ENCODE measurements at regions not wholly inside any gene's neighbourhood (a gene's known extent, or its start where the extent isn't known, plus 50 kb on each side); places are given as distances from the start of the nearest gene placed in this dataset.

DNA sequence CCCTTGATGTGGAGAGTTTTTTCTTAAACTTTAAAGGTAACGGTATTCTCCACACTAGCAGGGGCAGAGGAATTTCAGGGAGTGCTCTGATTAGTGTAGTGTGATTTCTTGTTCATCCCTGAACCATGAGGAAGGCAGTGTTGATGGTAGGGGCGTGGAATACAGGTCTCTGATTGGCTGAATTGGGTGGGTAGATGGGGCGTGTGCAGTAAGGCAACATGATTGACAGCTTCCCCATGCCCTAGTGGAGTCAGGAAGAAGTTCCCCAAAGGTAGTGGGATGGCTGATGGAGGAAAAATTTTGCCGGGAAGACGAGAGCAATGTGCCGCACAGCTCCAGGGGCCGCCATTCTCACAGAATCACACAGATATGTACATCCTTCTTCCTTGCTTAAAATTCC, 97.4 kb upstream of the SALL4 start:
- no peaks in the 10 kb centered on the region for H3K9me3 Mint-ChIP-seq (ENCODE audit: unreplicated experiment)
- H3K4me1 ChIP-seq: peaks cover 13% of the 10 kb centered on the region
- no peak overlapping the region for H3K27ac Mint-ChIP-seq (ENCODE audit: unreplicated experiment)
- peak in 1 of 2 experiments; percentile 55 for DNase-seq
- TF ChIP-seq, protein P1, sequence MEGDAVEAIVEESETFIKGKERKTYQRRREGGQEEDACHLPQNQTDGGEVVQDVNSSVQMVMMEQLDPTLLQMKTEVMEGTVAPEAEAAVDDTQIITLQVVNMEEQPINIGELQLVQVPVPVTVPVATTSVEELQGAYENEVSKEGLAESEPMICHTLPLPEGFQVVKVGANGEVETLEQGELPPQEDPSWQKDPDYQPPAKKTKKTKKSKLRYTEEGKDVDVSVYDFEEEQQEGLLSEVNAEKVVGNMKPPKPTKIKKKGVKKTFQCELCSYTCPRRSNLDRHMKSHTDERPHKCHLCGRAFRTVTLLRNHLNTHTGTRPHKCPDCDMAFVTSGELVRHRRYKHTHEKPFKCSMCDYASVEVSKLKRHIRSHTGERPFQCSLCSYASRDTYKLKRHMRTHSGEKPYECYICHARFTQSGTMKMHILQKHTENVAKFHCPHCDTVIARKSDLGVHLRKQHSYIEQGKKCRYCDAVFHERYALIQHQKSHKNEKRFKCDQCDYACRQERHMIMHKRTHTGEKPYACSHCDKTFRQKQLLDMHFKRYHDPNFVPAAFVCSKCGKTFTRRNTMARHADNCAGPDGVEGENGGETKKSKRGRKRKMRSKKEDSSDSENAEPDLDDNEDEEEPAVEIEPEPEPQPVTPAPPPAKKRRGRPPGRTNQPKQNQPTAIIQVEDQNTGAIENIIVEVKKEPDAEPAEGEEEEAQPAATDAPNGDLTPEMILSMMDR (IDR thresholded peaks at IDR 0.05; ENCODE audit: insufficient read depth in 1 of 2, low read depth in 1 of 2, low read length in 1 of 2, severe bottlenecking in 1 of 2, unreplicated experiment in 1 of 2): no peak
- H3K4me3 ChIP-seq (ENCODE audit: low read depth, low read length): no peak overlapping the region
- no peaks in the 10 kb centered on the region for H3K9me3 ChIP-seq
- no TSS peak for BruUV-seq (replicated peaks)
- no peaks in the 10 kb centered on the region for H3K36me3 Mint-ChIP-seq (ENCODE audit: insufficient read depth, unreplicated experiment)
- H3K4me1 Mint-ChIP-seq (ENCODE audit: low read depth, unreplicated experiment): peaks cover 40% of the 10 kb centered on the region
- no peaks in the 10 kb centered on the region for H3K27me3 Mint-ChIP-seq (ENCODE audit: insufficient read depth, unreplicated experiment)
- CTCF ChIA-PET: no interaction called here
- intact Hi-C loops (cut with micrococcal nuclease; ENCODE audit: unreplicated experiment): no loop called here
- POLR2A ChIA-PET: no interaction called here
- no peak overlapping the region for H3K4me3 Mint-ChIP-seq (ENCODE audit: unreplicated experiment)
- no peaks in the 10 kb centered on the region for H3K27me3 ChIP-seq (replicated peaks; ENCODE audit: control insufficient read depth, insufficient read depth, low read length)
- no peaks in the 10 kb centered on the region for H3K36me3 ChIP-seq (ENCODE audit: control insufficient read depth, insufficient read depth, low read length)

DNA sequence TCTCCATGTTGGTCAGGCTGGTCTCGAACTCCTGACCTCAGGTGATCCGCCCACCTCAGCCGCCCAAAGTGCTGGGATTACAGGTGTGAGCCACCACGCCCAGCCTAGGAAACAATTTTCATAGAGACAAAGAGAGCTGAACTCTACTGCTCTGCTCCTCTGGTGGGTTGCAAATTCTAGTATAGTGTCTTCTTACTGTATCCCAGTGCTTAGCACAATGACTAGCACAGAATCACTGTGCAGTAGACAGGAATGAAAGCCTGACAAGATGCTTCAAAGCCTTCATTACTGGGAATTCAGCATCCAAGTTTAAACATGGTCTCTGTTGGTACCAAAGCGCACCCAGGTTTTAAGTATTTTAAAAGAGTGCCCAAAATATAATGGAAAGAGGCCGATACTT, 96.5 kb upstream of the SALL4 start:
- Mint-ChIP-seq H3K4me1 (ENCODE audit: low read depth, unreplicated experiment) (peaks cover 42% of the 10 kb centered on the region), H3K36me3 (ENCODE audit: insufficient read depth, unreplicated experiment) (no peaks in the 10 kb centered on the region), H3K9me3 (ENCODE audit: unreplicated experiment) (no peaks in the 10 kb centered on the region), H3K27me3 (ENCODE audit: insufficient read depth, unreplicated experiment) (no peaks in the 10 kb centered on the region), H3K27ac (ENCODE audit: unreplicated experiment) (no peak overlapping the region), H3K4me3 (ENCODE audit: unreplicated experiment) (no peak overlapping the region)
- intact Hi-C loops (cut with micrococcal nuclease; ENCODE audit: unreplicated experiment): no loop called here
- CTCF ChIA-PET: no interaction called here
- no peaks in the 10 kb centered on the region for H3K36me3 ChIP-seq (ENCODE audit: control insufficient read depth, insufficient read depth, low read length)
- peaks cover 17% of the 10 kb centered on the region for H3K4me1 ChIP-seq
- no peaks in the 10 kb centered on the region for H3K9me3 ChIP-seq
- no peak for DNase-seq
- no TSS peak for BruUV-seq (replicated peaks)
- H3K27me3 ChIP-seq (replicated peaks; ENCODE audit: control insufficient read depth, insufficient read depth, low read length): no peaks in the 10 kb centered on the region
- POLR2A ChIA-PET: no interaction called here
- H3K4me3 ChIP-seq (ENCODE audit: low read depth, low read length): no peak overlapping the region
- TF ChIP-seq, protein P1 (IDR thresholded peaks at IDR 0.05; ENCODE audit: insufficient read depth in 1 of 2, low read depth in 1 of 2, low read length in 1 of 2, severe bottlenecking in 1 of 2, unreplicated experiment in 1 of 2): no peak

DNA sequence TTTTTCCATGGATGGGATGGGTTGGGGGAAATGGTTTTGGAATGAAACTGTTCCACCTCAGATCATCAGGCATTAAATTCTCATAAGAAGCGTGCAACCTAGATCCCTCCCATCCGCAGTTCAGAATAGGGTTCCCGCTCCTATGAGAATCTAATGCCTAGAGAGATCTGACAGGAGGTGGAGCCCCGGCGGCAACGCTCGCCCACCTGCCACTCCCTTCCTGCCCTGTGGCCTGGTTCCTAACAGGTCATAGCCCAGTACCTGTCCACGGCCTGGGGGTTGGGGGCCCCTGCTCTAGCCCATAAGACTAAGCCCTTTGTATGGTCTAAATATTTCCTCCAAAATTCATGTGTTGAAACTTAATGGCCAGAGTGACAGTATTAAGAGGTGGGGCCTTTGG, 92.3 kb upstream of the SALL4 start:
- no peaks in the 10 kb centered on the region for H3K27me3 ChIP-seq (replicated peaks; ENCODE audit: control insufficient read depth, insufficient read depth, low read length)
- no peaks in the 10 kb centered on the region for H3K9me3 ChIP-seq
- no peaks in the 10 kb centered on the region for H3K36me3 Mint-ChIP-seq (ENCODE audit: insufficient read depth, unreplicated experiment)
- no peaks in the 10 kb centered on the region for H3K9me3 Mint-ChIP-seq (ENCODE audit: unreplicated experiment)
- H3K4me1 Mint-ChIP-seq (ENCODE audit: low read depth, unreplicated experiment): peaks cover 45% of the 10 kb centered on the region
- TF ChIP-seq, protein P1 (IDR thresholded peaks at IDR 0.05; ENCODE audit: insufficient read depth in 1 of 2, low read depth in 1 of 2, low read length in 1 of 2, severe bottlenecking in 1 of 2, unreplicated experiment in 1 of 2): no peak
- no TSS peak for BruUV-seq (replicated peaks)
- DNase-seq: no peak
- H3K36me3 ChIP-seq (ENCODE audit: control insufficient read depth, insufficient read depth, low read length): no peaks in the 10 kb centered on the region
- POLR2A ChIA-PET: no interaction called here
- H3K27ac Mint-ChIP-seq (ENCODE audit: unreplicated experiment): no peak overlapping the region
- H3K4me3 Mint-ChIP-seq (ENCODE audit: unreplicated experiment): no peak overlapping the region
- H3K4me1 ChIP-seq: peaks cover 26% of the 10 kb centered on the region
- CTCF ChIA-PET: interaction anchor here (0.5 to 1.8 kb wide), 6 partner anchors 9 to 937 kb away, joined by 3 to 11 read pairs (median 3); no protein-coding TSS in a partner anchor
- H3K4me3 ChIP-seq (ENCODE audit: low read depth, low read length): no peak overlapping the region
- H3K27me3 Mint-ChIP-seq (ENCODE audit: insufficient read depth, unreplicated experiment): no peaks in the 10 kb centered on the region
- intact Hi-C loops (cut with micrococcal nuclease; ENCODE audit: unreplicated experiment): loop anchor here (1.0 kb wide), 1 partner anchor 10 kb away; no protein-coding TSS in a partner anchor

Measured in Caco-2 (cell line).